ENCODE measurements at regions not wholly inside any gene's neighbourhood (a gene's known extent, or its start where the extent isn't known, plus 50 kb on each side); places are given as distances from the start of the nearest gene placed in this dataset.

- peak; percentile 61 for DNase-seq (ENCODE audit: low read depth, low spot score)
- in situ Hi-C loops (cut with HindIII; ENCODE audit: low sequenced_read_pairs) = no loop called here
- H3K4me3 ChIP-seq (ENCODE audit: low read depth, low read length) = no peak overlapping the region
- TF ChIP-seq CTCF (IDR thresholded peaks at IDR 0.05; ENCODE audit: low read depth, low read length) = no peak
These were observed 158.8 kb downstream of the FAT3 start for GRCh38 chr11:92383430-92383829.

- in situ Hi-C loops (cut with HindIII; ENCODE audit: low sequenced_read_pairs) = no loop called here
- no peak for TF ChIP-seq CTCF (IDR thresholded peaks at IDR 0.05; ENCODE audit: low read depth, low read length)
- no peak overlapping the region for H3K4me3 ChIP-seq (ENCODE audit: low read depth, low read length)
- peak; percentile 69 for DNase-seq (ENCODE audit: low read depth, low spot score)
These were observed 159.7 kb downstream of the FAT3 start for GRCh38 chr11:92384358-92384757.

- no peak overlapping the region for H3K4me3 ChIP-seq (ENCODE audit: low read depth, low read length)
- no peak for TF ChIP-seq CTCF (IDR thresholded peaks at IDR 0.05; ENCODE audit: low read depth, low read length)
- in situ Hi-C loops (cut with HindIII; ENCODE audit: low sequenced_read_pairs) = no loop called here
- DNase-seq (ENCODE audit: low read depth, low spot score) = peak; percentile 32
These were observed 160.2 kb downstream of the FAT3 start for GRCh38 chr11:92384802-92385201.

- DNase-seq (ENCODE audit: low read depth, low spot score) = no peak
- no peak for TF ChIP-seq CTCF (IDR thresholded peaks at IDR 0.05; ENCODE audit: low read depth, low read length)
- in situ Hi-C loops (cut with HindIII; ENCODE audit: low sequenced_read_pairs) = no loop called here
- no peak overlapping the region for H3K4me3 ChIP-seq (ENCODE audit: low read depth, low read length)
These were observed 162.0 kb downstream of the FAT3 start for GRCh38 chr11:92386577-92386976.

GRCh38 chr11:92387859-92388258 is 163.2 kb downstream of the FAT3 start:
- no peak overlapping the region for H3K4me3 ChIP-seq (ENCODE audit: low read depth, low read length)
- no peak for TF ChIP-seq CTCF (IDR thresholded peaks at IDR 0.05; ENCODE audit: low read depth, low read length)
- in situ Hi-C loops (cut with HindIII; ENCODE audit: low sequenced_read_pairs) = no loop called here
- DNase-seq (ENCODE audit: low read depth, low spot score) = no peak

- no peak overlapping the region for H3K4me3 ChIP-seq (ENCODE audit: low read depth, low read length)
- in situ Hi-C loops (cut with HindIII; ENCODE audit: low sequenced_read_pairs) = no loop called here
- no peak for DNase-seq (ENCODE audit: low read depth, low spot score)
- no peak for TF ChIP-seq CTCF (IDR thresholded peaks at IDR 0.05; ENCODE audit: low read depth, low read length)
These were observed 163.8 kb downstream of the FAT3 start for GRCh38 chr11:92388380-92388779.

- no peak for DNase-seq (ENCODE audit: low read depth, low spot score)
- in situ Hi-C loops (cut with HindIII; ENCODE audit: low sequenced_read_pairs) = no loop called here
These were observed 166.2 kb downstream of the FAT3 start for GRCh38 chr11:92390783-92391182.

More at GRCh38 chr11:92390783-92391182, 166.2 kb downstream of the FAT3 start:
- no peak overlapping the region for H3K4me3 ChIP-seq (ENCODE audit: low read depth, low read length)
- no peak for TF ChIP-seq CTCF (IDR thresholded peaks at IDR 0.05; ENCODE audit: low read depth, low read length)

Data from astrocyte of the spinal cord (primary cell).